GM12878 (cell line): ENCODE measurements at regions not wholly inside any gene's neighbourhood (a gene's known extent, or its start where the extent isn't known, plus 50 kb on each side); places are given as distances from the start of the nearest gene placed in this dataset.
A peak's percentile ranks its signal among the peaks of the same experiment; 100 is the strongest.

Experiments used
- ATAC-seq: fragments of 200-7000 bp; cut with Tn5 transposase; 3 replicates; pipeline ENCODE4 v1.9.1; 2020; ENCODE audit warnings: mild to moderate bottlenecking, moderate library complexity
- BruUV-seq: library from RNA; stranded (reverse); fragments of 400-500 nt; replicated peaks from 2 replicates; lab custom pipeline; 2021; lab: Mats Ljungman, UMichigan
- CTCF ChIA-PET: fragments of 300-600 bp; sonication (Branson Sonifier 250); formaldehyde crosslinking; extraction: SDS; loops from one replicate; lab custom pipeline; 2021; ENCODE audit warnings: inconsistent platforms; lab: Yijun Ruan, JAX
- POLR2A ChIA-PET: fragments of 350-600 bp; formaldehyde crosslinking; extraction: SDS; loops from one replicate; lab custom pipeline; 2021; ENCODE audit warnings: inconsistent platforms; lab: Charles Lee
- RAD21 ChIA-PET: fragments of 300-600 bp; sonication (Branson Sonifier 250); formaldehyde crosslinking; loops from one replicate; lab custom pipeline; 2023; ENCODE audit warnings: antibody characterized with exemption; ENCODE audit not compliant: unreplicated experiment; lab: Charles Lee
- SMC1A ChIA-PET: fragments of 300-600 bp; sonication (Branson Sonifier 250); formaldehyde crosslinking; loops from one replicate; lab custom pipeline; 2023; ENCODE audit not compliant: unreplicated experiment, uncharacterized antibody; lab: Charles Lee
- DNase-seq: peaks from one replicate; pipeline ENCODE4 v3.0.0-alpha.2; 2011; ENCODE audit warnings: low read depth, low spot score
- FAIRE-seq: peaks from 3 replicates; lab custom pipeline; 2011; peaks lifted over from hg19 to GRCh38; lab: Jason Lieb, UNC
- H2AFZ ChIP-seq: 2 replicates; pipeline ENCODE4 v1.6.0; 2011; ENCODE audit warnings: low read depth, low read length, control low read depth; ENCODE audit not compliant: control insufficient read depth
- H3K27ac ChIP-seq: 2 replicates; pipeline ENCODE4 v1.5.1; 2011; ENCODE audit warnings: control low read depth; ENCODE audit not compliant: control insufficient read depth, insufficient read depth
- H3K27me3 ChIP-seq, 2 experiments: replicated peaks in 1 of 2; 2 replicates each; pipeline versions ENCODE4 v1.6.0 to v1.6.1; 2011; ENCODE audit warnings: low read length in 1 of 2; ENCODE audit not compliant: control insufficient read depth in 2 of 2, insufficient read depth in 2 of 2
- H3K36me3 ChIP-seq, 2 experiments: 2 replicates each; pipeline ENCODE4 v1.5.1; 2011; ENCODE audit warnings: low read length in 1 of 2; ENCODE audit not compliant: control insufficient read depth in 2 of 2, insufficient read depth in 2 of 2
- H3K4me1 ChIP-seq: 2 replicates; pipeline ENCODE4 v1.6.1; 2011; ENCODE audit warnings: mild to moderate bottlenecking, low read length, moderate library complexity, mixed read lengths; ENCODE audit not compliant: control insufficient read depth, insufficient read depth
- H3K4me2 ChIP-seq: 2 replicates; pipeline ENCODE4 v1.6.0; 2011; ENCODE audit warnings: control low read depth; ENCODE audit not compliant: control insufficient read depth, insufficient read depth
- H3K4me3 ChIP-seq: fragments of 200-600 bp; sonication (generic); 2 replicates; pipeline ENCODE4 v1.5.1; 2016
- H3K79me2 ChIP-seq: 2 replicates; pipeline ENCODE4 v1.6.0; 2011; ENCODE audit warnings: low read length; ENCODE audit not compliant: control insufficient read depth, insufficient read depth
- H3K9ac ChIP-seq: 2 replicates; pipeline ENCODE4 v1.8.0; 2011; ENCODE audit warnings: low read length, control low read depth, mixed read lengths; ENCODE audit not compliant: control insufficient read depth, insufficient read depth
- H3K9me3 ChIP-seq: replicated peaks from 3 replicates; pipeline ENCODE4 v1.5.1; 2011; ENCODE audit warnings: mild to moderate bottlenecking, low read length; ENCODE audit not compliant: control insufficient read depth, insufficient read depth
- H4K20me1 ChIP-seq: 2 replicates; pipeline ENCODE4 v1.6.0; 2011; ENCODE audit not compliant: control insufficient read depth, insufficient read depth
- EP300 ChIP-seq, 2 experiments: fragments of 150-350 bp in 1 of 2; IDR thresholded peaks; 2 replicates each; pipeline ENCODE4 v1.6.1; 2011 to 2012; ENCODE audit warnings: low read depth in 2 of 2, low read length in 2 of 2, borderline replicate concordance in 1 of 2, improper control_type of control experiment in 1 of 2, inconsistent platforms in 1 of 2; ENCODE audit not compliant: control insufficient read depth in 1 of 2
- NR2C1 ChIP-seq: fragments of 450-650 bp; IDR thresholded peaks from 2 replicates; pipeline ENCODE4 v1.6.1; 2017; ENCODE audit warnings: antibody characterized with exemption, mild to moderate bottlenecking, moderate library complexity
- SIX5 ChIP-seq: IDR thresholded peaks from 2 replicates; pipeline ENCODE4 v1.6.1; 2011; ENCODE audit warnings: mild to moderate bottlenecking, low read depth, low read length, moderate library complexity; ENCODE audit not compliant: severe bottlenecking
- SMARCA5 ChIP-seq: fragments of 450-650 bp; IDR thresholded peaks from 2 replicates; pipeline ENCODE4 v1.6.1; 2017; ENCODE audit warnings: mild to moderate bottlenecking
- STAT1 ChIP-seq: fragments of 450-650 bp; conservative IDR thresholded peaks from 2 replicates; pipeline ENCODE4 v1.6.1; 2014; ENCODE audit warnings: antibody characterized with exemption, mild to moderate bottlenecking
- SUPT20H ChIP-seq: IDR thresholded peaks from 2 replicates; pipeline ENCODE4 v1.6.1; 2011; ENCODE audit warnings: low read depth, mild to moderate bottlenecking, low read length, moderate library complexity, borderline replicate concordance; ENCODE audit not compliant: control insufficient read depth
- TARDBP ChIP-seq: IDR thresholded peaks from 2 replicates; pipeline ENCODE4 v1.6.1; 2016; ENCODE audit warnings: borderline replicate concordance
- WGBS: methylation state at CpG from one replicate; pipeline ENCODE4 v1.1.6; 2016; ENCODE audit warnings: low lambda C conversion rate; ENCODE audit not compliant: insufficient replicate concordance, insufficient coverage; ENCODE audit errors: missing lambda C conversion rate; 5-methylcytosine and 5-hydroxymethylcytosine counted together
- in situ Hi-C: fragments of 300-500 bp; cut with MboI; formaldehyde crosslinking; loops from 9 replicates; pipeline ENCODE4 v1.14.3; 2018; ENCODE audit warnings: mixed read lengths
- intact Hi-C: fragments of 100-400 bp; cut with micrococcal nuclease; formaldehyde crosslinking; loops from one replicate; pipeline ENCODE4 v1.14.2; 2022; ENCODE audit not compliant: unreplicated experiment
- TF ChIP-seq, protein P1 (sequence below): fragments of 450-650 bp; IDR thresholded peaks from 2 replicates; pipeline ENCODE4 v1.6.1; 2016; ENCODE audit warnings: mild to moderate bottlenecking

DNA sequence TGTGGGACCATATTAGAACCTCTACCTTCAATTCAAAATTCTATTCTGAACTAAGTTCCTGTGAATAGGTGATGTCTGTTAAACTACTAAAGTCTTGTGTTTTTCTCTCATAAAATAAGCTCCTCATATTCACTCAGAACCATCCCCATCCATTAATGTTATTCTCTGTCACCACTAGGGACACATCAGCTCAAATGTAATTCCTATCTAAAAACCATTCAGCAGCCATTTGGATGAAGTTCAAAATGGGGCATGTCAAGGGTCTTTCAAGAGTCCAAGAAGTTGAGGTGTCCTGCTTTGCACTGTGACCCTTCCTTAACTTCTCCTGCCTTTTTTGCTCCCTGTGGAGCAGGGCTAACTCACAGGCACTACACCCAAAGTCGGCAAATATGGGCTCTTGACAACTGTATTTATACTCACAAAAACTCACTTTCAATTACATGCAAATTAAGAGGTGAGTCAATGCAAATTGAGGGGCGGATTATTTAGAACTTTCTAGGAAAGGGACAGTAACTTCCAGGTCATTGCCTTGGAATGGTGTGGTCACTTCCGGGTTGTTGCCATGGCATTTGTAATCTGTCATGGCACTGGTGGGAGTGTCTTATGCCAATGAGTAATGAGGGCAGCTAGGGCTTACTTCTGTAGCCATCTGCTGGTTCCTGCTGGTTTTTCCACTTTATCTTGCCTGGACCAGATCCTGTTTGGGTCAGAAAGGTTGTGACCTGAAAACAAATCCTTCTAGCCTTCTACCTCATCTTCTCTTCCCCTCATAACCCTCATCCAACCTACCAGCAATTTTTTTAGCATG lies 128.2 kb upstream of the COX10 start:
- TF ChIP-seq, protein P1, sequence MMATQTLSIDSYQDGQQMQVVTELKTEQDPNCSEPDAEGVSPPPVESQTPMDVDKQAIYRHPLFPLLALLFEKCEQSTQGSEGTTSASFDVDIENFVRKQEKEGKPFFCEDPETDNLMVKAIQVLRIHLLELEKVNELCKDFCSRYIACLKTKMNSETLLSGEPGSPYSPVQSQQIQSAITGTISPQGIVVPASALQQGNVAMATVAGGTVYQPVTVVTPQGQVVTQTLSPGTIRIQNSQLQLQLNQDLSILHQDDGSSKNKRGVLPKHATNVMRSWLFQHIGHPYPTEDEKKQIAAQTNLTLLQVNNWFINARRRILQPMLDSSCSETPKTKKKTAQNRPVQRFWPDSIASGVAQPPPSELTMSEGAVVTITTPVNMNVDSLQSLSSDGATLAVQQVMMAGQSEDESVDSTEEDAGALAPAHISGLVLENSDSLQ, result peak; percentile 57
- no peak for TF ChIP-seq SMARCA5
- TF ChIP-seq TARDBP, result no peak
- TF ChIP-seq SUPT20H, result no peak
- no peak for TF ChIP-seq SIX5
- TF ChIP-seq EP300 (IDR thresholded peaks at IDR 0.05; ENCODE audit: borderline replicate concordance in 1 of 2, control insufficient read depth in 1 of 2, low read depth in 2 of 2, low read length in 2 of 2), result no peak
- no peak for TF ChIP-seq STAT1
- peak; percentile 34; the same call in 1 of the 2 replicates for TF ChIP-seq NR2C1
- intact Hi-C loops, result no loop called here
- Histone ChIP-seq H3K79me2 (no peaks in the 10 kb centered on the region), H3K36me3 (no peaks in the 10 kb centered on the region), H2AFZ (no peak overlapping the region), H3K4me2 (no peak overlapping the region), H3K27ac (no peak overlapping the region), H3K27me3 (no peaks in the 10 kb centered on the region), H4K20me1 (no peaks in the 10 kb centered on the region), H3K4me3 (no peak overlapping the region), H3K9me3 (no peaks in the 10 kb centered on the region), H3K4me1 (no peaks in the 10 kb centered on the region), H3K9ac (no peak overlapping the region)
- BruUV-seq, result no TSS peak
- SMC1A ChIA-PET, result interaction anchor here (1.7 kb wide), 1 partner anchor 10 kb away, joined by 4 read pairs; no protein-coding TSS in a partner anchor
- FAIRE-seq (no peak), ATAC-seq (no peak), DNase-seq (no peak)
- CTCF ChIA-PET, result no interaction called here
- POLR2A ChIA-PET, result no interaction called here
- RAD21 ChIA-PET, result interaction anchor here (1.2 kb wide), 1 partner anchor 8 kb away, joined by 4 read pairs; no protein-coding TSS in a partner anchor
- in situ Hi-C loops, result no loop called here
- 19% methylated on average over 3 of the region's 3 CpGs for WGBS
